HT-29 (cell line): ENCODE measurements at regions not wholly inside any gene's neighbourhood (a gene's known extent, or its start where the extent isn't known, plus 50 kb on each side); places are given as distances from the start of the nearest gene placed in this dataset.

Source experiments
- DNase-seq: peaks from one replicate; pipeline ENCODE4 v3.0.0-alpha.2; 2015; ENCODE audit warnings: low spot score

DNA sequence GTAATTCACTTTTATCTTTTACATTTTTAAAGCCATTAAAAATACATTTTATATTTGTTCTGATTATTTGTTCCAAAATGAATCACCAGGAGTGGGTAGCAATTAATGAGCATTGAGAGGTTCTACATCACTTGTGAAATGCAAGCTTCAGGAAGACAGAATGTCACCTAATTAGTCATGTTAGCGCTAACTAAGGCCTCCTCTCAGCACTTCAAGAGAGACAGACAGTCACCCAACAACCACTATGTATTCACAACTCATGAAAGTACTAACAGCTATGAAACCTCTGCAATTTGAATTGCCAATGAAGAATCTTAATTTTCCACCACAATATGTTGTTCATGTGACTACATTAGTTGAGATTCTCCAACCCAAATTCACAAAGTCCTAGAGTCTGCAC lies 611.0 kb downstream of the KCNJ3 start:
- DNase-seq: no peak

DNA sequence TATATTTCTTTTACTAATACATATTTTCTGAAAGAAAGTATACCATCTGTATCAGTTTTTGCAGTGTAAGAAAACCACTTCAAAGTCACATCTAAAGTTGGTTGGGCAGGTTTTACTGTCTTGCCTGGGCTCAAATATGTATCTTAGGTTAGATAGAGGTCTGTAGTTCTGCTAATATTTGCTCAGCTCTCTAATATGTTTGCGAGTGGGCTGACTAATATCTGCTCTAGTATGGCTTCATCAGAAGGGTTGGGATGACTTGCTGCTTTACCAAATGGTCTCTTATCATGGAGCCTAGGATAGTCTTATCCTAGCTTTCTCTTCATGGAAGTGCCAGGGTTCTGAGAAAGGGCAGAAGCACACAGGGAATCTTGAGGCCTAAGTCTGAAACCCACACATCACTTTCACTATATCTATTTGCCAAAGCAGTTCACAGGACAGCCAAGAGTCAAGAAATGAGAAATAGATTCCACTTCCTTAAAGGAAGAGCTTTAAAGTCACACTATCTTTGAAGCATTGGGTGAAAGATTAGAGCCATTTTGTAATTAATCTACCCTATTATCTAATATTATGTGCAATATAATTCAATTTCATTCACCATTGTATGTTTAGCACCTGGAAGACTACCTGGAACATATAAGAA lies 610.0 kb downstream of the KCNJ3 start:
- DNase-seq: peak; percentile 5

DNA sequence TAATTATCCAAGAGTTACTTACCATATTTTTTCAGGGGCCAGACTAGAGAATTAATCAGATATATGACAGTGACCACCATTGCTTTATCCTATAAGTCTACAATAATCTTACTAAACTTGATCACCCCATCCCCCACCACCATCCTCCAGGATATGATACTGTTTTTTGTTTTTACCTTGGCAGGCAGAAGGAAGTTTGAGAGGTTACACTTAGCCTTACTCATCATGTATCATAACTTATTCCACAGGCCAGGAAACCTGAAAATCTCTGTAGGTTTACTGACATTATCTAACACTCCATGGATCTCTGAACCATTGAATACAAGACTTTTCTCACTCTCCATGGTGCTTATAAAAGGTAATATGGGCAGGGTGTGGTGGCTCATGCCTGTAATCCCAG lies 602.7 kb downstream of the KCNJ3 start:
- DNase-seq: no peak

- DNase-seq: no peak
Measured at GRCh38 chr2:155298001-155298400, 599.5 kb downstream of the KCNJ3 start.

DNA sequence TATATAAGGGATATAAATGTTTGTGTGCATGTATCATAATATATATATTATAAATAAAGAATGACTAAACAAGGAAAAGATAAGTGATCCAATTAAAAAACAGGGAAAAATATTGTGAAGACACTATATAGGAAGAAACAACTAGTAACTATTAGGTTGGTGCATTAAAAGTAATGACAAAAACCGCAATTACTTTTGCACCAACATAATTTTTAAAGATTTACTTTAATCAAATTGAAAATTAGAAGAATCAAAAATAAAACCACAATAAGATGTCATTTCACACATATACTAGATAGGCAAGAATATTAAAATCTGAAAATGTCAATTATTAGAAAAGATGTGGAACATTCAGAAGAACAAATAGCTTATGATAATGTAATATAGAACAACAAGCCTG lies 595.9 kb downstream of the KCNJ3 start:
- no peak for DNase-seq

- no peak for DNase-seq
Measured at GRCh38 chr2:155281907-155282306, 583.4 kb downstream of the KCNJ3 start.

GRCh38 chr2:155273323-155273722 lies 574.8 kb downstream of the KCNJ3 start:
- DNase-seq: no peak

DNA sequence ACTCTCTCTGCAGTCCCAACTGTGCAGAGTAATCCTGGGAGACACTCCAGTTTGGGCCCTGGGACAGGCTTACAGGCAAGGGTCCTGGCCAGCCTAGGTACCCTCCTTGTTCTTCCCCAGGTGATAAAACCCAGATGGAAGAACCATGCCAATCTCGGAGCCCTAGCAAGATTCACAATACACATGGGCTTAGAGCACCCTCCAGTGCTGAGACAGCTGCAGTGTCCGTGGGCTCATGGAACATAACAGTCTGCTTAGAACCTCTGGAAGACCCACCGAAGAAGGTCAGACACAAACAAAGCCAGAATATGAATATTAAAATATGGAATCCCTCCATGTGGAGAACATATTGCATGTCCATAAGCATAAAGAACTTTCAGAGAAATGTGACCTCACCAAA lies 568.1 kb downstream of the KCNJ3 start:
- DNase-seq: peak; percentile 14

GRCh38 chr2:155266109-155266508 lies 567.6 kb downstream of the KCNJ3 start:
- DNase-seq: no peak

GRCh38 chr2:155256803-155257202 lies 558.3 kb downstream of the KCNJ3 start:
- DNase-seq: peak; percentile 37

DNA sequence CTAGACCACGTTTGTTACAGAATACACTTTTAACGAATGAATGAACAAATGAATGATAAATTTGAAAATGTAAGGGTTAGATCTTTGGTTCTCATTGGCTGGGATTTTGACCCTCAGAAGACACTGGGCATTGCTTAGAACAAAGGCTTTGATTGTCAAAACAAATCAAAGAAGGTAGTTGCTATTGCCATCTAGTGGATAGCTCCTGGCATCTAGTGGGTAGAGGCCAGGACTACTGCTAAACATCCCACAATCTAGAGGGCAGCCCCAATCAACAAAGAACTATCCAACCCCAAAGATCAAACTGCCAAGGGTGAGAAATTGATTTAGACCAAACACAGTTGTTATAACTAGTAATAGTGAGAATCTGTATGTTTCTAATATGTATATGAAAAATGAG lies 552.3 kb downstream of the KCNJ3 start:
- peak; percentile 50 for DNase-seq

DNA sequence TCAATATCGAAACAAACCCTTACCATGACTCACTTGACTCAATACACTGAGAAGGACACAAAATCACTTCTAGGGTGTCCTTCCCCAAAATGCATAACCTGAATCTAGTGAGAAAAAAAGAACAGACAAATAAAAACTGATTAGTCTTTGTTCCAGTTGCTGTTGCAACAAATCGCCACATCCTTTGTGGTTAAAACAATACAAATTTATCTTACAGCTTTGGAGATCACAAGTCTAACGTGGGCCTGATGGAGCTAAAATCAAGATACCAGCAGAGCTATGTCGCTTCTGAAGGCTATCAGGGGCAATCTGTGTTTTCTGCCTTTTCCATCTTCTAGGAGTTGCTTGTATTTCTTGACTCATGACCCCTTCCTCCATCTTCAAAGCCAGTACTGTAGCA lies 541.7 kb downstream of the KCNJ3 start:
- DNase-seq: no peak

DNA sequence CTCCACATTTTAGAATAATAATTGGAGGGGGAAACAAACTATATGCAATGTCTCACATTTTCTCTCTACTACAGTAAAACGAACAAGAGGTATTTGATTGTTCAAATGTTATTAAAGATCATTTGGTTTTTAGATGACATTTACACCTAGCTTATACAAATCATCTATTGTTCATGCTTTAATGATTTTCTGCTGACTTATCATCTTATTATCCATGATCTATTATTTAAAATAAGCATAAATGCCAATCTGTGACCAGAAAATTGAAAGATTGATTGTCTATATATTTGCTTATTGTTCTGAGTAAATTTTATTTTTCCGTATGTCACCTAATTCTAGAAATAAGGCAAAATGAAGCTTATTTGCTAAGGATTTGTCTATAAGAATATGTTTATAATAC lies 537.2 kb downstream of the KCNJ3 start:
- no peak for DNase-seq

DNA sequence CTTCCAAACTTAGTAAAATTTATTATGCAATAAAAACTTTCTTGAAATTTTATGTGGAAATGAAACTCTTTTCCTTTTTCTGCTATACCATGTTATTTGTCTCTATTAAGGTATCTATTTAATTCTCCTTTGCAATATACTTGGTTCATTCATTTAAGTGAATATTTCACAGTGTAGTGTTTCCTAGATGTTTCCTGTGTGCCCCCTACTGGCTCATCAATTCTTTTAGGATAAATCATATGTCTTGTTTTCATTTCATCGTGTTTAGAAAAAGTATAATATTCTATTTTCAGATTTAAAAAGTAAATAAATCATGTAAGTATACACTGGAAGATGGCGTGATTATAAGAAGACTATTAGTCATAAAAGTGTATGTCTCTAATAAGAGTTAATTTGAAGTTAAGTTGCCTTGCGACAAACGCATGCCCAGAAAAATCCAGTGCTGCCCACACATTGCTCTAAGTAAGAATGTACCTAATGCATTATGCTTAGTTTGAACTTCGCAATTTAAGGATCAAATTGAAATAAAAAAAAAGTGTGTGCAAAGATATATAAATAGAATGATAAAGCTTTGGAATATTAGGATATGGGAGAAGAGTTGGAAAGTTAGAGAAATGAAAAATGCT lies 525.4 kb downstream of the KCNJ3 start:
- peak; percentile 60 for DNase-seq

- no peak for DNase-seq
Measured at GRCh38 chr2:155218945-155219344, 520.5 kb downstream of the KCNJ3 start.

DNA sequence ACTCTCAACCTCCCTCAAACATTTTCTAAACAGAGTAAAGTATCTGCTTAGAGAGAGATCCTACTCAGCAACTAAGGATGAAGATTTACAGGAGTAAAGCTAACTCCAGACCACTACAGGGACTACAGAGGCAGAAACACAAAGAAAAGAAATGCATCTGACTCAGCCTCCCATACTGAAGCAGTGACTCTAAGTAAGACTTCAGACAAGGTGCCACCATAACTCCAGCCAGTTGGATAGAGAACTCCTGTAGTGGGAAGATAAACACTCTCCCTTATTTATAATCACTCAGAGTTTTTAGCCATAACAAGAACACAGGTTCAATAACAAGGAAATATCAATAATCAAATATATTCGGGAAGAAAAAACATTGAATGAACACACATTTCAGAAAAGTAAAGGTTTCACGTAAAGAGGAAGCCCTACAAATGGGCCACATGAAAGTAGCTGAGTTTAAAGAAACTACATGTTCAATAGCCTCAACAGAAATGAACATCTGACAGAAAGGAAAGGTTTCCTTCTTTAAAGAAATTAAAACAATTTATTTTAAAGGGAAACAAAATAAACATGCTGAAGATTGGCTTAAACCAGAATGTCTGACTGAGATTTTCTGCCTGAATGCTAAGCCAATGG lies 519.9 kb downstream of the KCNJ3 start:
- DNase-seq: no peak

- no peak for DNase-seq
Measured at GRCh38 chr2:155215037-155215707, 516.7 kb downstream of the KCNJ3 start.

DNA sequence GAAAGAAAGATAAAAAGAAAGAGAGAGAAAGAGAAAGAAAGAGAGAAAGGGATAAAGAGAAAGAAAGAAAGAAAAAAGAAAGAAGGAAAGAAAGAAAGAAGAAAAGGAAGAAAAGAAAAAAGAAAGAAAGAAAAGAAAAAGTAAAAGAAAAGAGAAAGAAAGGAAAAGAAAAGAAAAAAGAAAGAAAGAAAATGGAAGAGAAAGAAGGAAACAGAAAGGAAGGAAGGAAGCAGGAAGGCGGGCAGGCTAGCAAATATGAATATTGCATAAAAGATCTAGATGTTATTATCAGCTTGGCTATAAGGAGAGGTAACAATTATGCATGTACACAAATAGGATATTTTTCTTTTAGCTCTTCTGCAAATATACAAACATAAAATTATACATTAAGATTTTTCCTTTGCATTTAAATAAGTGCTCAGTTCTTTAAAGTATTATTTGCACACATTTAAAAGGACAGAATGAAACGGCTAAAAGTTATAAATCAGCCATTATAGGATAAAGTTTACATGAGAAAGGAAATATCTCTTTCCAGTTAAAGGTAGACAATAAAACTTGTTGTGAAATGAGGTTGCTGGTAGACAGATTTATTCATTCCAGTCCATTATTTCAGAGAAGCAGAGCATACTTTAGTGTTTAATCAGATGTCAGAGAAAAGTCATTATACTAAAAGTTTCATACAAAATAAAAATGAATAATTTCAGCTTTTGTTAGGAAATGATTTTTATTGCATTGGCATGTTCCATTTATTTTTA lies 511.4 kb downstream of the KCNJ3 start:
- DNase-seq: no peak

DNA sequence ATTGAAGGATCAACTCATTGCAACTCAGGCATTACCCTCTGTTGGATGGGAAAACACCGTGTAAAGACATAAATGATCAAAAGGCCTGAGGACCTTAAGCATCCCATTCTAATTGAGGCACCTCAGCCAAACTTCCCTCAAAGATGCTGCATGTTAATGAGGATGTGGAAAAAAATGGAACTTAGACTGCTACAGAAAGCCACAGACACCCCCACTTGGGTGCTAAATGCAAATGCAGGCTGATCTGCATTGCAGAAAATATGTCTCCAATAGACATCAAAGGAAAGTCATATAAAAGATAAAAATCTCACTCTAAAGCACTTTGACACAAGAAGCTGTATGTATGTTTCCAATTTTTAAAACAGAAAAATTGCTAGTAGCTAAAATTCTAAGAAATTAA lies 504.7 kb downstream of the KCNJ3 start:
- no peak for DNase-seq

DNA sequence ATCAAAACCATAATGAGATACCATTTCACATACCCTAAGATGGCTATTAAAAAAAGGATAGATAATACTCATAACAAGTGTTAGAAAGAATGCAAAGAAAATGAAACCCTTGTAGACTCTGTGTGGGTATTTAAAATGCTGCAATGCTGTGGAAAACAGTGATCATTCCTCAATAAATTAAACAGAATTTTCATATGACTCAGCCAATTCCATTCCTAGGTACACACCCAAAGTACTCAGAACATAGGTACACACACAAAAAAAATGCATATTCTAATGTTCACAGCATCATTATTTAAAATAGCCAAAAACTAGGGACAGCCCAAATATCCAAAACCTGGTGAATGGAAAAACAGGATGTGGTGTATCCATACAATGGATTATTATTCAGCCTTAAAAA lies 502.3 kb downstream of the KCNJ3 start:
- DNase-seq: no peak

- no peak for DNase-seq
Measured at GRCh38 chr2:155190342-155190741, 491.8 kb downstream of the KCNJ3 start.

- no peak for DNase-seq
Measured at GRCh38 chr2:155178921-155179320, 480.4 kb downstream of the KCNJ3 start.
